Retina (tissue), 1 donor: ENCODE measurements at regions not wholly inside any gene's neighbourhood (a gene's known extent, or its start where the extent isn't known, plus 50 kb on each side); places are given as distances from the start of the nearest gene placed in this dataset.
"Not testable (repeated sequence)": the region's sequence is repeated elsewhere in the genome, so short reads cannot be mapped to it uniquely, and the experiment has no call there.

Experiments
- DNase-seq: peaks from one replicate; pipeline ENCODE4 v3.0.0-alpha.2; 2016

- DNase-seq, result no peak
Observed at GRCh38 chr3:166296179-166296783, 459.1 kb upstream of the BCHE start.

- DNase-seq, result peak; percentile 54
Observed at GRCh38 chr3:166291186-166291955, 454.1 kb upstream of the BCHE start.

- no peak for DNase-seq
Observed at GRCh38 chr3:166285001-166285400, 447.8 kb upstream of the BCHE start.

GRCh38 chr3:166283840-166284239, 446.6 kb upstream of the BCHE start:
- no peak for DNase-seq

GRCh38 chr3:166282931-166283330, 445.7 kb upstream of the BCHE start:
- DNase-seq, result no peak

- no peak for DNase-seq
Observed at GRCh38 chr3:166279636-166280035, 442.4 kb upstream of the BCHE start.

- DNase-seq, result no peak
Observed at GRCh38 chr3:166275024-166275390, 437.8 kb upstream of the BCHE start.

- no peak for DNase-seq
Observed at GRCh38 chr3:166274351-166275023, 437.3 kb upstream of the BCHE start.

GRCh38 chr3:166270429-166270828, 433.2 kb upstream of the BCHE start:
- DNase-seq, result no peak

- DNase-seq, result no peak
Observed at GRCh38 chr3:166265153-166265552, 427.9 kb upstream of the BCHE start.

GRCh38 chr3:166263460-166263859, 426.2 kb upstream of the BCHE start:
- no peak for DNase-seq

- not testable (repeated sequence) for DNase-seq
Observed at GRCh38 chr3:166258293-166258850, 421.1 kb upstream of the BCHE start.

- no peak for DNase-seq
Observed at GRCh38 chr3:166257715-166258114, 420.5 kb upstream of the BCHE start.

- no peak for DNase-seq
Observed at GRCh38 chr3:166248784-166249183, 411.6 kb upstream of the BCHE start.

- no peak for DNase-seq
Observed at GRCh38 chr3:166243511-166243910, 406.3 kb upstream of the BCHE start.

- DNase-seq, result no peak
Observed at GRCh38 chr3:166223120-166223519, 385.9 kb upstream of the BCHE start.

GRCh38 chr3:166211451-166211850, 374.2 kb upstream of the BCHE start:
- no peak for DNase-seq

GRCh38 chr3:166209701-166210100, 372.5 kb upstream of the BCHE start:
- no peak for DNase-seq

- no peak for DNase-seq
Observed at GRCh38 chr3:166205158-166205557, 367.9 kb upstream of the BCHE start.

GRCh38 chr3:166201476-166201875, 364.3 kb upstream of the BCHE start:
- no peak for DNase-seq

GRCh38 chr3:166199491-166199890, 362.3 kb upstream of the BCHE start:
- no peak for DNase-seq

GRCh38 chr3:166195808-166196207, 358.6 kb upstream of the BCHE start:
- no peak for DNase-seq

GRCh38 chr3:166191411-166191810, 354.2 kb upstream of the BCHE start:
- DNase-seq, result no peak

GRCh38 chr3:166190360-166190759, 353.1 kb upstream of the BCHE start:
- DNase-seq, result no peak
